Stimulated activated CD4-positive, alpha-beta T cell treated with anti-CD3 and anti-CD28 coated beads, Interleukin-2, amount 100 ng/mL, for 24 hours (primary cell): ENCODE measurements at regions not wholly inside any gene's neighbourhood (a gene's known extent, or its start where the extent isn't known, plus 50 kb on each side); places are given as distances from the start of the nearest gene placed in this dataset.

Experiments used
- DNase-seq, 2 donors: peaks; one replicate each; pipeline ENCODE4 v3.0.0-alpha.2; 2020

- no peak for DNase-seq
Measured at GRCh38 chr2:42849311-42849710, 56.9 kb upstream of the HAAO start.

GRCh38 chr2:42848726-42849290 is 56.4 kb upstream of the HAAO start:
- DNase-seq: no peak

GRCh38 chr2:42848265-42848664 is 55.9 kb upstream of the HAAO start:
- DNase-seq: no peak

- DNase-seq: no peak
Measured at GRCh38 chr2:42847596-42848151, 55.3 kb upstream of the HAAO start.

GRCh38 chr2:42846932-42847595 is 54.7 kb upstream of the HAAO start:
- DNase-seq: no peak

GRCh38 chr2:42846026-42846425 is 53.6 kb upstream of the HAAO start:
- DNase-seq: no peak

- DNase-seq: no peak
Measured at GRCh38 chr2:42844901-42845821, 52.8 kb upstream of the HAAO start.

- no peak for DNase-seq
Measured at GRCh38 chr2:42844366-42844765, 52.0 kb upstream of the HAAO start.

- no peak for DNase-seq
Measured at GRCh38 chr2:42843611-42844010, 51.2 kb upstream of the HAAO start.

GRCh38 chr2:42843131-42843530 is 50.7 kb upstream of the HAAO start:
- no peak for DNase-seq

GRCh38 chr2:42842466-42842865 is 50.1 kb upstream of the HAAO start:
- DNase-seq: no peak
